NCI-H1417 (cell line): ENCODE measurements at regions not wholly inside any gene's neighbourhood (a gene's known extent, or its start where the extent isn't known, plus 50 kb on each side); places are given as distances from the start of the nearest gene placed in this dataset.
"Not testable (repeated sequence)": the region's sequence is repeated elsewhere in the genome, so short reads cannot be mapped to it uniquely, and the experiment has no call there.

Experiments
- DNase-seq, 3 experiments: peaks; one replicate each; lab custom pipeline; 2025; lab: John Stamatoyannopoulos, UW

- peak in 1 of 3 experiments; percentile 56 for DNase-seq
These were observed 839.9 kb upstream of the MGAT4C start for GRCh38 chr12:87096082-87096585.

GRCh38 chr12:87094356-87094755 lies 838.2 kb upstream of the MGAT4C start:
- DNase-seq: no peak

- no peak for DNase-seq
These were observed 836.2 kb upstream of the MGAT4C start for GRCh38 chr12:87092421-87092820.

GRCh38 chr12:87086118-87086891 lies 830.1 kb upstream of the MGAT4C start:
- DNase-seq: peak in 2 of 3 experiments; percentile 43 to 78

- no peak for DNase-seq
These were observed 829.1 kb upstream of the MGAT4C start for GRCh38 chr12:87085286-87085685.

- DNase-seq: no peak
These were observed 826.6 kb upstream of the MGAT4C start for GRCh38 chr12:87082756-87083155.

GRCh38 chr12:87074781-87075180 lies 818.6 kb upstream of the MGAT4C start:
- DNase-seq: no peak

- DNase-seq: no peak
These were observed 810.1 kb upstream of the MGAT4C start for GRCh38 chr12:87066326-87066725.

- no peak for DNase-seq
These were observed 803.0 kb upstream of the MGAT4C start for GRCh38 chr12:87059231-87059630.

- DNase-seq: no peak
These were observed 798.0 kb upstream of the MGAT4C start for GRCh38 chr12:87054226-87054625.

- DNase-seq: no peak
These were observed 795.4 kb upstream of the MGAT4C start for GRCh38 chr12:87051621-87052020.

GRCh38 chr12:87047691-87048090 lies 791.5 kb upstream of the MGAT4C start:
- DNase-seq: no peak

GRCh38 chr12:87039536-87039935 lies 783.3 kb upstream of the MGAT4C start:
- no peak for DNase-seq

- no peak for DNase-seq
These were observed 781.9 kb upstream of the MGAT4C start for GRCh38 chr12:87038098-87038497.

GRCh38 chr12:87025976-87026375 lies 769.8 kb upstream of the MGAT4C start:
- no peak for DNase-seq

- DNase-seq: no peak
These were observed 765.2 kb upstream of the MGAT4C start for GRCh38 chr12:87021400-87021799.

- DNase-seq: no peak
These were observed 763.9 kb upstream of the MGAT4C start for GRCh38 chr12:87020071-87020470.

GRCh38 chr12:87015352-87015751 lies 759.2 kb upstream of the MGAT4C start:
- DNase-seq: no peak

GRCh38 chr12:87008785-87009384 lies 752.7 kb upstream of the MGAT4C start:
- no peak for DNase-seq

GRCh38 chr12:87001102-87001501 lies 744.9 kb upstream of the MGAT4C start:
- no peak for DNase-seq

- no peak for DNase-seq
These were observed 729.1 kb upstream of the MGAT4C start for GRCh38 chr12:86985298-86985697.

GRCh38 chr12:86970595-86970994 lies 714.4 kb upstream of the MGAT4C start:
- not testable (repeated sequence) for DNase-seq

GRCh38 chr12:86959766-86960458 lies 703.7 kb upstream of the MGAT4C start:
- no peak for DNase-seq
